ENCODE measurements at regions not wholly inside any gene's neighbourhood (a gene's known extent, or its start where the extent isn't known, plus 50 kb on each side); places are given as distances from the start of the nearest gene placed in this dataset.

DNA sequence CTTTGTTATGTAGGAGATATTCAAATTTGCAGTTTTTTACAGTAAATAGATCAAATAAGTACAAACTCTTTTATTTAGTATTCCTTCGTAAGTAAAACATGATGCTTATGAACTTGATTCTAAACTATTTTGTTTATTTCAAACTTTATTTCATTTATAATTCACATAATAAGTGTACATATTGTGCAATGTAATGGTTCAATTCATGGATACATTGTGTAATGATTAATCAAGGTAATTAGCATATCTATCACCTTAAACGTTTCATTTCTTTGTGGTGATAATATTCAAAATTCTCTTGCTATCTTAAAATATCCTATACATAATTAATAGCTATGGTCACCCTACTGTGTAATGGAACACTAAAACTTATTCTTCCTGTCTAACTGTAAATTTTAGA, 525.9 kb upstream of the ZNF804A start:
- Histone ChIP-seq H2BK5ac (ENCODE audit: low read length) (no peak overlapping the region), H3K36me3 (ENCODE audit: control insufficient read depth, insufficient read depth, low read length) (no peaks in the 10 kb centered on the region), H3K27me3 (ENCODE audit: insufficient read depth, low read length, poor library complexity) (no peaks in the 10 kb centered on the region), H4K5ac (ENCODE audit: low read length) (no peak overlapping the region), H3K4me2 (ENCODE audit: low read length) (no peak overlapping the region), H3K79me1 (ENCODE audit: low read length) (no peaks in the 10 kb centered on the region), H2BK15ac (replicated peaks; ENCODE audit: low read depth) (no peak overlapping the region), H2BK120ac (ENCODE audit: low read depth, low read length) (no peak overlapping the region), H3K79me2 (ENCODE audit: control insufficient read depth, insufficient read depth, low read length) (no peaks in the 10 kb centered on the region), H3K23ac (ENCODE audit: low read length) (no peak overlapping the region), H3K56ac (ENCODE audit: low read length) (no peak overlapping the region), H3K4ac (ENCODE audit: low read depth, low read length) (no peak overlapping the region), H3K27ac (ENCODE audit: low read depth, low read length) (no peak overlapping the region), H2AK5ac (ENCODE audit: low read length) (no peak overlapping the region), H4K8ac (ENCODE audit: low read depth, low read length) (no peak overlapping the region), H3K18ac (ENCODE audit: low read length) (no peak overlapping the region), H3K9ac (ENCODE audit: low read length) (no peak overlapping the region), H3K4me3 (ENCODE audit: low read length) (no peak overlapping the region), H3K4me1 (ENCODE audit: control insufficient read depth, low read depth, low read length) (no peaks in the 10 kb centered on the region)
- WGBS (ENCODE audit: extremely low coverage, insufficient coverage, low lambda C conversion rate): no CpG with 5 or more reads among the region's 2 CpGs
- no peak for DNase-seq

DNA sequence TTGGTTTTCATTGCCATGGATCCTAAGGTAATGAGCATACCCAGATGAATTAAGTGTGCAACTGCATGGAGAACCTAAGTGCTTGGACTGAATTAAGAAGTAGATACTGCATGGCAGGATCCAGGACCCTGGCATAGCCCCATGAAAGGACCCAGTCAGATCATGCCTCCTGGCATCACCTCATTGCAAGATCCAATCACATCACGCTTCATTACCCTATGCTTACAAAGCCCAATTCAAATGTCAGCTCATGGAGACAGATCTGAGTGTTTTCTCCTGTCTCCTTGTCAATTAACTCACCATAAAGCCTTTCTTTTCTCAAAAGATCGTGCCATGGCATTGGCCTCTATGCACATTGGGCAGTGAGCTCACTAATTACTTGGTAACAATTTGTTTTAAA, 519.8 kb upstream of the ZNF804A start:
- H2BK15ac ChIP-seq (replicated peaks; ENCODE audit: low read depth): no peak overlapping the region
- H3K27ac ChIP-seq (ENCODE audit: low read depth, low read length): no peak overlapping the region
- no CpG with 5 or more reads among the region's 2 CpGs for WGBS (ENCODE audit: extremely low coverage, insufficient coverage, low lambda C conversion rate)
- no peak overlapping the region for H3K23ac ChIP-seq (ENCODE audit: low read length)
- no peaks in the 10 kb centered on the region for H3K4me1 ChIP-seq (ENCODE audit: control insufficient read depth, low read depth, low read length)
- H4K5ac ChIP-seq (ENCODE audit: low read length): no peak overlapping the region
- no peak overlapping the region for H2BK120ac ChIP-seq (ENCODE audit: low read depth, low read length)
- H3K79me2 ChIP-seq (ENCODE audit: control insufficient read depth, insufficient read depth, low read length): no peaks in the 10 kb centered on the region
- H2AK5ac ChIP-seq (ENCODE audit: low read length): no peak overlapping the region
- no peaks in the 10 kb centered on the region for H3K27me3 ChIP-seq (ENCODE audit: insufficient read depth, low read length, poor library complexity)
- DNase-seq: no peak
- H3K79me1 ChIP-seq (ENCODE audit: low read length): no peaks in the 10 kb centered on the region
- no peak overlapping the region for H3K4me3 ChIP-seq (ENCODE audit: low read length)
- H3K9ac ChIP-seq (ENCODE audit: low read length): no peak overlapping the region
- H3K4me2 ChIP-seq (ENCODE audit: low read length): no peak overlapping the region
- no peak overlapping the region for H4K8ac ChIP-seq (ENCODE audit: low read depth, low read length)
- H3K56ac ChIP-seq (ENCODE audit: low read length): no peak overlapping the region
- no peak overlapping the region for H3K4ac ChIP-seq (ENCODE audit: low read depth, low read length)
- no peak overlapping the region for H3K18ac ChIP-seq (ENCODE audit: low read length)
- H3K36me3 ChIP-seq (ENCODE audit: control insufficient read depth, insufficient read depth, low read length): no peaks in the 10 kb centered on the region
- no peak overlapping the region for H2BK5ac ChIP-seq (ENCODE audit: low read length)

DNA sequence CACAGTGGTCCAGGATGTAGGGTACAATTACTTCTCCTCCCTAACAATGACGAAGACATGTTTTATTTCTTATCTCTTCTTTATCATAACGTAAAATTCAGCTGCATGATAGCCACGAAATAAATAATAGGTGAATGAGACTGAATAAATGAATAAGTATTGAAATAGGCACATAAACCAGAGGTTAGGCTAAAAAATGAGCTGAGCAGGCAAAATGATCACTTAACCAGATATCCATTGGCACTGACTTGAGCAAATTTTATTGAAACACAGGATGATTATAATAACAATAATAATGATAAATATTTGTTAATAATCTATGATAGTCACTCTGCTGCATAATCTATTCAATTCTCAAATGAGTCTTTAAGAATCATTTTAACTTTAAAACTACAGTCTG, 506.9 kb upstream of the ZNF804A start:
- H4K5ac ChIP-seq (ENCODE audit: low read length): no peak overlapping the region
- H2AK5ac ChIP-seq (ENCODE audit: low read length): no peak overlapping the region
- no peak overlapping the region for H4K8ac ChIP-seq (ENCODE audit: low read depth, low read length)
- no peaks in the 10 kb centered on the region for H3K27me3 ChIP-seq (ENCODE audit: insufficient read depth, low read length, poor library complexity)
- no peak overlapping the region for H3K4ac ChIP-seq (ENCODE audit: low read depth, low read length)
- H3K27ac ChIP-seq (ENCODE audit: low read depth, low read length): no peak overlapping the region
- H2BK15ac ChIP-seq (replicated peaks; ENCODE audit: low read depth): no peak overlapping the region
- H2BK5ac ChIP-seq (ENCODE audit: low read length): no peak overlapping the region
- no peak for DNase-seq
- H3K4me3 ChIP-seq (ENCODE audit: low read length): no peak overlapping the region
- no peak overlapping the region for H3K18ac ChIP-seq (ENCODE audit: low read length)
- H3K79me2 ChIP-seq (ENCODE audit: control insufficient read depth, insufficient read depth, low read length): no peaks in the 10 kb centered on the region
- H3K9ac ChIP-seq (ENCODE audit: low read length): no peak overlapping the region
- no CpG with 5 or more reads among the region's 3 CpGs for WGBS (ENCODE audit: extremely low coverage, insufficient coverage, low lambda C conversion rate)
- H3K36me3 ChIP-seq (ENCODE audit: control insufficient read depth, insufficient read depth, low read length): no peaks in the 10 kb centered on the region
- H2BK120ac ChIP-seq (ENCODE audit: low read depth, low read length): no peak overlapping the region
- H3K4me1 ChIP-seq (ENCODE audit: control insufficient read depth, low read depth, low read length): no peaks in the 10 kb centered on the region
- H3K4me2 ChIP-seq (ENCODE audit: low read length): no peak overlapping the region
- H3K23ac ChIP-seq (ENCODE audit: low read length): no peak overlapping the region
- no peaks in the 10 kb centered on the region for H3K79me1 ChIP-seq (ENCODE audit: low read length)
- no peak overlapping the region for H3K56ac ChIP-seq (ENCODE audit: low read length)

DNA sequence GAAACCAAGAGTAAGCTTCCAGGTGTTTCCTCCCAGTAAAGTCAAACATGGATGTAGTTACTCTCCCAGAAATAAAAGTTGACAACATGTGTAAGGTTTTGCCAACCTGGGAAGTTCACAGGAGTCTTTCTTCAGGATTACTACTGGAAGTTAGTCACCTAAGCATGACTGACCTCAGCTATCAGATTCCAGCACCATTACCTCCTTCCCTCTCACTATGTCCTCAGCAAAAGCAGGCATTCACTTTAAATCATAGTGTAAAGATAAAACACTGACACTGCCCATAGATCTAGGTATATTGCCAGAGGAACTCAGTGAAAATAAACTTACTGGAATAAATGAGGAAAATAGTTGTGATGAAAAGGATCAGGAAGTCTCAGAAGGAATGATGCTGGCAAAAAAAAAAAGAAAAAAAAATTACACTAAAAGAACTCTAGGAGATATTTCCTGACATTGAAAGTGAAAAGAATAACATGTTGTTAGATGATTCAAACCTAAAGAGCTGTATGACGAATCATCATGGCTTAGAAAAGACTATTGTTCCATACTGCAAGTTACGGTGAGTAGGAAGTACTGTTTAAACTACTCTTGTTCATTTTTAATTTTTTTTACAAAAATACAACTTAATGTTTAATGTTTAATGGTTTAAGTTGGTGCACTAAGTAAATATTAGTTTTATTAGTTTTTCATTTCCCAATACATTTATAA, 484.5 kb upstream of the ZNF804A start:
- H3K4ac ChIP-seq (ENCODE audit: low read depth, low read length): no peak overlapping the region
- no peaks in the 10 kb centered on the region for H3K4me1 ChIP-seq (ENCODE audit: control insufficient read depth, low read depth, low read length)
- no peak overlapping the region for H3K56ac ChIP-seq (ENCODE audit: low read length)
- H3K9ac ChIP-seq (ENCODE audit: low read length): no peak overlapping the region
- H3K79me2 ChIP-seq (ENCODE audit: control insufficient read depth, insufficient read depth, low read length): no peaks in the 10 kb centered on the region
- H3K36me3 ChIP-seq (ENCODE audit: control insufficient read depth, insufficient read depth, low read length): no peaks in the 10 kb centered on the region
- no peaks in the 10 kb centered on the region for H3K27me3 ChIP-seq (ENCODE audit: insufficient read depth, low read length, poor library complexity)
- no peak overlapping the region for H3K23ac ChIP-seq (ENCODE audit: low read length)
- H2BK15ac ChIP-seq (replicated peaks; ENCODE audit: low read depth): no peak overlapping the region
- H3K27ac ChIP-seq (ENCODE audit: low read depth, low read length): no peak overlapping the region
- no peak overlapping the region for H3K4me2 ChIP-seq (ENCODE audit: low read length)
- H4K8ac ChIP-seq (ENCODE audit: low read depth, low read length): no peak overlapping the region
- H2BK120ac ChIP-seq (ENCODE audit: low read depth, low read length): no peak overlapping the region
- no peak overlapping the region for H4K5ac ChIP-seq (ENCODE audit: low read length)
- no peak overlapping the region for H2AK5ac ChIP-seq (ENCODE audit: low read length)
- H3K79me1 ChIP-seq (ENCODE audit: low read length): no peaks in the 10 kb centered on the region
- no peak overlapping the region for H3K4me3 ChIP-seq (ENCODE audit: low read length)
- WGBS (ENCODE audit: extremely low coverage, insufficient coverage, low lambda C conversion rate): no CpG with 5 or more reads among the region's 2 CpGs
- H2BK5ac ChIP-seq (ENCODE audit: low read length): no peak overlapping the region
- no peak overlapping the region for H3K18ac ChIP-seq (ENCODE audit: low read length)
- DNase-seq: no peak

DNA sequence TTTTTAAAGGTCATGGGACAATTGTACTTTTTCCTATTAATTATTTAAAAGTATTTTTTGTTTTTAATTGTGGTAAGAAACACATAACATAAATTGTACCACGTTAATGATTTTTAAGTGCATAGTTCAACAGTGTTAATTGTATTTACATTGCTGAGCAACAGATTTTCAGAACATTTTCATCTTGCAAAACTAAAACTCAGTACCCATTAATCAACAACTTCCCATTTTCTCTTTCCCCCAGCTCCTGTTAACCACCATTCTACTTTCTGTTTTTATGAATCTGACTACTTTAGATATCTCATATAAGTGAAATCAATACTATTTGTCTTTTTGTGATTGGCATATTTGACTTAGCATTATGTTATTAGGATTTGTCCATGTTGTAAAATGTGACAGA, 483.9 kb upstream of the ZNF804A start:
- H3K4me2 ChIP-seq (ENCODE audit: low read length): no peak overlapping the region
- H3K4me1 ChIP-seq (ENCODE audit: control insufficient read depth, low read depth, low read length): no peaks in the 10 kb centered on the region
- H3K27ac ChIP-seq (ENCODE audit: low read depth, low read length): no peak overlapping the region
- H3K79me1 ChIP-seq (ENCODE audit: low read length): no peaks in the 10 kb centered on the region
- H3K4ac ChIP-seq (ENCODE audit: low read depth, low read length): no peak overlapping the region
- no peak overlapping the region for H4K8ac ChIP-seq (ENCODE audit: low read depth, low read length)
- no peak for DNase-seq
- H2BK120ac ChIP-seq (ENCODE audit: low read depth, low read length): no peak overlapping the region
- H4K5ac ChIP-seq (ENCODE audit: low read length): no peak overlapping the region
- H3K9ac ChIP-seq (ENCODE audit: low read length): no peak overlapping the region
- no peak overlapping the region for H3K18ac ChIP-seq (ENCODE audit: low read length)
- H3K23ac ChIP-seq (ENCODE audit: low read length): no peak overlapping the region
- H3K4me3 ChIP-seq (ENCODE audit: low read length): no peak overlapping the region
- H3K79me2 ChIP-seq (ENCODE audit: control insufficient read depth, insufficient read depth, low read length): no peaks in the 10 kb centered on the region
- H3K56ac ChIP-seq (ENCODE audit: low read length): no peak overlapping the region
- H3K36me3 ChIP-seq (ENCODE audit: control insufficient read depth, insufficient read depth, low read length): no peaks in the 10 kb centered on the region
- 100% methylated on average over 1 of the region's 1 CpG for WGBS (ENCODE audit: extremely low coverage, insufficient coverage, low lambda C conversion rate)
- no peak overlapping the region for H2BK5ac ChIP-seq (ENCODE audit: low read length)
- H2AK5ac ChIP-seq (ENCODE audit: low read length): no peak overlapping the region
- H3K27me3 ChIP-seq (ENCODE audit: insufficient read depth, low read length, poor library complexity): no peaks in the 10 kb centered on the region
- no peak overlapping the region for H2BK15ac ChIP-seq (replicated peaks; ENCODE audit: low read depth)

Measured in mesendoderm (in vitro differentiated cells).